Mucosa of descending colon (tissue), 3 donors: ENCODE measurements at regions not wholly inside any gene's neighbourhood (a gene's known extent, or its start where the extent isn't known, plus 50 kb on each side); places are given as distances from the start of the nearest gene placed in this dataset.

Experiments used
- ATAC-seq: fragments of 200-7000 bp; cut with Tn5 transposase; one replicate; pipeline ENCODE4 v1.9.1; 2020; ENCODE audit warnings: mild to moderate bottlenecking, moderate library complexity
- DNase-seq, 3 donors: peaks; one replicate each; pipeline ENCODE4 v3.0.0-alpha.2; 2020
- H3K36me3 ChIP-seq: fragments of 200-600 bp; one replicate; pipeline ENCODE4 v1.8.0; 2021; ENCODE audit warnings: low read depth, mild to moderate bottlenecking
- H3K4me1 ChIP-seq: fragments of 200-600 bp; one replicate; pipeline ENCODE4 v1.8.0; 2021; ENCODE audit warnings: low read depth, mild to moderate bottlenecking
- H3K4me3 ChIP-seq: fragments of 200-600 bp; one replicate; pipeline ENCODE4 v1.8.0; 2021; ENCODE audit warnings: mild to moderate bottlenecking
- H3K9me3 ChIP-seq: fragments of 200-600 bp; one replicate; pipeline ENCODE4 v1.8.0; 2021; ENCODE audit warnings: mild to moderate bottlenecking
- intact Hi-C, 2 donors: fragments of 100-400 bp; cut with DNase I in 1 of 2; cut with micrococcal nuclease in 1 of 2; formaldehyde crosslinking; loops; one replicate each; pipeline versions ENCODE4 v1.11.0 to v1.11.1; 2022; cut with DNase I, micrococcal nuclease
- TF ChIP-seq, protein P1 (sequence below): fragments of 200-600 bp; IDR thresholded peaks from one replicate; pipeline ENCODE4 v1.8.0; 2022; ENCODE audit warnings: antibody characterized with exemption, mild to moderate bottlenecking
- donor health status: DM: no; HTN: no; CAD: no; lungs with moderate emphysema.
- donor health status: DM: no; HTN: no; CAD: no.
- donor health status: DM: no; HTN: yes; CAD: no.

DNA sequence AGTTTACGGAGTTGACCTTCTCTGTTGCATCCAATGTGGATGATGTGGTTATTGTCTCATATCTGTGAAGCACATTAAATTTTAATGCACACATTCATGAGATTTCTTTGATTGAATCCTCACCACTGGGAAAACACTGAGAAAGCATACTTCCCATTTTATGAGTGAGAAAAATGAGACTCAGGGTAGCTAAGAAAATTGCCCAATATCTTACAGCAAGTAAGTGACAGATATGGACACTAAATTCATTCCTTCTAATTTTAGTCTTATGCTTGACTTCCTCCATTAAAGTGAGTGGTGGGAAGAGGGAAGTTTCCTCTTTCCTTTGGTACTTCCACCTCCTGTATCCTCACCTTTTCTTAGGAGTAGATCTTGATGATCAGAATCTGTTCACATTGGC is 504.8 kb upstream of the BOD1L1 start:
- TF ChIP-seq, protein P1, sequence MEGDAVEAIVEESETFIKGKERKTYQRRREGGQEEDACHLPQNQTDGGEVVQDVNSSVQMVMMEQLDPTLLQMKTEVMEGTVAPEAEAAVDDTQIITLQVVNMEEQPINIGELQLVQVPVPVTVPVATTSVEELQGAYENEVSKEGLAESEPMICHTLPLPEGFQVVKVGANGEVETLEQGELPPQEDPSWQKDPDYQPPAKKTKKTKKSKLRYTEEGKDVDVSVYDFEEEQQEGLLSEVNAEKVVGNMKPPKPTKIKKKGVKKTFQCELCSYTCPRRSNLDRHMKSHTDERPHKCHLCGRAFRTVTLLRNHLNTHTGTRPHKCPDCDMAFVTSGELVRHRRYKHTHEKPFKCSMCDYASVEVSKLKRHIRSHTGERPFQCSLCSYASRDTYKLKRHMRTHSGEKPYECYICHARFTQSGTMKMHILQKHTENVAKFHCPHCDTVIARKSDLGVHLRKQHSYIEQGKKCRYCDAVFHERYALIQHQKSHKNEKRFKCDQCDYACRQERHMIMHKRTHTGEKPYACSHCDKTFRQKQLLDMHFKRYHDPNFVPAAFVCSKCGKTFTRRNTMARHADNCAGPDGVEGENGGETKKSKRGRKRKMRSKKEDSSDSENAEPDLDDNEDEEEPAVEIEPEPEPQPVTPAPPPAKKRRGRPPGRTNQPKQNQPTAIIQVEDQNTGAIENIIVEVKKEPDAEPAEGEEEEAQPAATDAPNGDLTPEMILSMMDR: no peak
- intact Hi-C loops: no loop called here
- no peaks in the 10 kb centered on the region for H3K4me1 ChIP-seq
- H3K9me3 ChIP-seq: no peaks in the 10 kb centered on the region
- H3K36me3 ChIP-seq: no peaks in the 10 kb centered on the region
- no peak overlapping the region for H3K4me3 ChIP-seq
- no peak for DNase-seq
- no peak for ATAC-seq

DNA sequence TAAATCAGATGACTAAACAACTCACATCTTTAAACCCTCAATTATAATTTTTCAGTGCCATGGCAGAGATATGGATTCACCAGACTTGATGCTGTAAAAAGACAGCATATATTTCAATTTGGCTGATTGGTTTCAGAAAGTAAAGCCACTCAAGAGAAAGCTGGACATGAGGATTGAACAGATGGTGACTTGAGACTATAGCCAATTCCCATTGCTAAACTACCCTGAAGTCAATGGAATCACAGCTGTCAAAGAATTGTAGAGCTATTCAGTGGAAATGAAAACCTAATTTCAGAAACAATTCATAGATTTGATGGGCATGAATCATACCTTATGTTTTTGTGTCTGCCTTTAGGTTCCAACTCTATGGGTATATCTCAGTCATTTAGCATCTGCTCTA is 510.6 kb upstream of the BOD1L1 start:
- TF ChIP-seq, protein P1: no peak
- no peaks in the 10 kb centered on the region for H3K9me3 ChIP-seq
- H3K4me1 ChIP-seq: no peaks in the 10 kb centered on the region
- intact Hi-C loops: no loop called here
- DNase-seq (no peak), ATAC-seq (no peak)
- no peaks in the 10 kb centered on the region for H3K36me3 ChIP-seq
- H3K4me3 ChIP-seq: no peak overlapping the region

DNA sequence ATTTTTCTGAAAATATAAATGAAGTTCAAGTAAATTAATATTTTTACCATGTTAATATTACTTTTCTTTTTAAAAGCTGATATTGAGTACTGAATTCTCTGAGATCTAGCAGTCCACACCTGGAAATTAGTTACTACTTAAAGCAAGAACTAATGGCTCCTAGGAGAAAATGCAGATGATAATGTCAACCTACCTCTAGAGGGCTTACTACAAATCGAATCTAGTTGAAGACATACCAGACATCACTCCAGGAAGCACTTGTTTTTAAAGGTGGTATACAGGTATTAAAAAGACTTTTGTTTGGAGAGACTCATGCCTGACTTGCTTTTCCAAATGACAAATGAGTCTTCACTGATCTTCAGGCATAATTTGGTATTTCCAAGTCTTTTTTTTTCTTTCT is 516.4 kb upstream of the BOD1L1 start:
- no peaks in the 10 kb centered on the region for H3K36me3 ChIP-seq
- DNase-seq (no peak), ATAC-seq (no peak)
- H3K9me3 ChIP-seq: no peaks in the 10 kb centered on the region
- no peaks in the 10 kb centered on the region for H3K4me1 ChIP-seq
- intact Hi-C loops: no loop called here
- TF ChIP-seq, protein P1: no peak
- no peak overlapping the region for H3K4me3 ChIP-seq

DNA sequence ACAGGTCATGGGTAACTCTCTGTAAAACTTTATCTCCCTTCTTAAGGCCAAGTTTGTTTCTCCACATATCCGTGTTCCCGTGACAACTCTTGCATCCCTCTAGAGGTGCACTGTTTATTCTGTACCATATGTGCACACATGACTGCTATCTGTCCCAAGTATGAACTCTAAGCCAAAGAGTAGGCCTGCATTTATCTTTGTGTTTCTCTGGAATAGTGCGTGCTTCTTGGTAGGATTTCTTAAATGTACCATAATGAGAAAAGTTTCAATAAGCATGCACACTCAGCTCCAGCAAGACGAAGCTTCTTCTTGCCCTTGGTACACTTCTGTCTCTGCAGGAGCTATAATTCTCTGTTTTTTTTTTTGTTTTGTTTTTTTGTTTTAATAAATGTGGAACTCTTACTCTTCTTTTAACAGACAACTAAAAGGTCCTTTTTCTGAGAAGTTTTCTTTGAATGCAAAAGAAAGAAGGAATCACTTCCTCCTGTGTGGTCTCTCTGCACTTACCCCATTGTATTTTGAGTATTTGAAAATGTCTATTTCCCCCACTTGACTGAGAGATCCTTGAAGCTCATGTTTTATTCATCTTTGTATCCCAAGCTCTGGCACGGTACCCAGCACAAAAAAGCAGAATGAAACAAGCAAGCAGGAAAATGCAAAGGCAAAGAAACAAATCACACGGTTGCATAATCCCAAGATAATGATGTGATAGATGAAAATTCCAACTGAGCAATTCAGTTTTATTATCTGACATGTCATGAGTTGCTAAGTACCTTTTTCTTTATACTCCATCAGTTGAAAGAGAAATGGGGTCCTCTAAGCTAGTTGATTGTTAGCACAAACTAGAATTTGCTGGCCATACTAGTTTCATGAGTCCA is 521.9 kb upstream of the BOD1L1 start:
- no peaks in the 10 kb centered on the region for H3K4me1 ChIP-seq
- H3K36me3 ChIP-seq: no peaks in the 10 kb centered on the region
- no peaks in the 10 kb centered on the region for H3K9me3 ChIP-seq
- DNase-seq (no peak), ATAC-seq (no peak)
- no peak overlapping the region for H3K4me3 ChIP-seq
- TF ChIP-seq, protein P1: no peak
- intact Hi-C loops: no loop called here

DNA sequence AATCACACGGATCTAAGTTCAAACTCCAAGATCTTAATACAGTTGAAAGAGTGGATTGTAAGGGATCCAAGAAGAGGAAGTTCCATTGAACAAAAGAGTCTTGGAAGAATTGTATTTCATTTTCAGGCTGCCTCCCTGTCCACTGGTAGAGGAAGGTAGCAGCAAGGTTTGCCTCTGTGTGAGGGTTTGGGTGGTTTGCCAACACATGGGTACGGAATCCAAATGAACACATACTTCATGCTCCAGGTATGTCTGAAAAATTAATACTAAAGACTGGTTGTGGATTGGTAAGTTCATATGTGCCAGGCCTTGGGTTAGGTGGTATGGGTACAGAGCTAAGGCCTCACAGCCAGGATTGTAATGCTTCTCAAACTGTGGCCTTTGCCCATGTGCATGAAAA is 523.6 kb upstream of the BOD1L1 start:
- TF ChIP-seq, protein P1: no peak
- intact Hi-C loops: no loop called here

More for the DNA sequence above, 523.6 kb upstream of the BOD1L1 start:
- DNase-seq (no peak), ATAC-seq (no peak)
- no peak overlapping the region for H3K4me3 ChIP-seq
- H3K9me3 ChIP-seq: no peaks in the 10 kb centered on the region
- H3K4me1 ChIP-seq: no peaks in the 10 kb centered on the region
- no peaks in the 10 kb centered on the region for H3K36me3 ChIP-seq
